ENCODE measurements at regions not wholly inside any gene's neighbourhood (a gene's known extent, or its start where the extent isn't known, plus 50 kb on each side); places are given as distances from the start of the nearest gene placed in this dataset.

DNA sequence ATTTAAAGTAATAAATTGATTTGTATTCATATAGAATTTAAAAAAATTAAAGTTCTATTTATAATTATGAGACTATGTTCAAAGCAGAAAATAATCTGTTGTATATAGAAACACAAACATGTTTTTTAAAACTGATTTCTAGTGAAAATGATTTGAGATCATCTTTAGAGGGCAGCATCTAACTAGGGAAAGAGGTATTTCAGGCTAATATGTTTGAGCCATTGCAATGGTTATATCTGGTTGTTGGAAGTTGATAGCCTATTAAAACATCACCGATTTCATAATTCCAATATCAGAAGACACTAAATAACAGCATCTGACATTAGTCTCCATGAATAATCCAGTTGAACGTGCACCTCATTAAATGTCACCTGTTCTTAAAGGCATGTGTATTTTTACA, 79.8 kb upstream of the SLITRK6 start:
- no peak overlapping the region for H3K23ac ChIP-seq (ENCODE audit: insufficient read length)
- no peaks in the 10 kb centered on the region for H4K20me1 ChIP-seq (replicated peaks in 1 of 2; ENCODE audit: control insufficient read depth in 1 of 2, insufficient read depth in 2 of 2, low read length in 2 of 2)
- H3K4me3 ChIP-seq (ENCODE audit: extremely low read depth in 1 of 4, insufficient read depth in 2 of 4, low read depth in 3 of 4, low read length in 4 of 4): no peak overlapping the region
- no peak overlapping the region for H3K14ac ChIP-seq (ENCODE audit: insufficient read length)
- H3K36me3 ChIP-seq (ENCODE audit: control insufficient read depth in 2 of 4, insufficient read depth in 4 of 4, low read length in 3 of 4): no peaks in the 10 kb centered on the region
- no peak overlapping the region for H2AFZ ChIP-seq (ENCODE audit: low read length)
- H3K4ac ChIP-seq (replicated peaks; ENCODE audit: insufficient read length, low read depth, low read length): no peak overlapping the region
- H3K56ac ChIP-seq (replicated peaks; ENCODE audit: insufficient read length, low read depth, low read length): no peak overlapping the region
- ChIA-PET POLR2A (ENCODE audit: partially characterized antibody) (no interaction called here), CTCF (ENCODE audit: partially characterized antibody) (interaction anchor here (1.0 kb wide), 1 partner anchor 18 kb away, joined by 3 read pairs; no protein-coding TSS in a partner anchor)
- no peak overlapping the region for H2BK20ac ChIP-seq (ENCODE audit: low read length)
- no peak overlapping the region for H4K5ac ChIP-seq (ENCODE audit: insufficient read length, low read depth, low read length)
- H4K8ac ChIP-seq (ENCODE audit: extremely low read depth, insufficient read depth, low read length): no peak overlapping the region
- no peak overlapping the region for H2BK12ac ChIP-seq (ENCODE audit: low read depth, low read length)
- no peak for TF ChIP-seq TEAD4 (IDR thresholded peaks at IDR 0.05; ENCODE audit: low read depth, low read length)
- TF ChIP-seq EGR1 (IDR thresholded peaks at IDR 0.05; ENCODE audit: borderline replicate concordance, low read depth, low read length): no peak
- no peak for TF ChIP-seq RNF2 (IDR thresholded peaks at IDR 0.05; ENCODE audit: borderline replicate concordance, low read depth, low read length, missing control alignments, poor library complexity, severe bottlenecking)
- TF ChIP-seq CBX5 (IDR thresholded peaks at IDR 0.05; ENCODE audit: low read depth, low read length): no peak
- TF ChIP-seq SP4 (IDR thresholded peaks at IDR 0.05; ENCODE audit: low read length): no peak
- TF ChIP-seq POLR2AphosphoS5 (IDR thresholded peaks at IDR 0.05; ENCODE audit: low read depth, low read length): no peak
- TF ChIP-seq RAD21 (IDR thresholded peaks at IDR 0.05 in 1 of 2, conservative IDR thresholded peaks at IDR 0.05 in 1 of 2; ENCODE audit: low read depth in 2 of 2, low read length in 2 of 2): peak; percentile 27 to 28; a peak in 3 of 4 replicates
- TF ChIP-seq BRCA1 (IDR thresholded peaks at IDR 0.05; ENCODE audit: low read depth, low read length): no peak
- TF ChIP-seq TBP (IDR thresholded peaks at IDR 0.05; ENCODE audit: low read depth, low read length): no peak
- no peak overlapping the region for H2BK120ac ChIP-seq (replicated peaks; ENCODE audit: low read depth, low read length)
- H3K23me2 ChIP-seq (ENCODE audit: low read depth, low read length): no peaks in the 10 kb centered on the region
- no peak overlapping the region for H2BK15ac ChIP-seq (ENCODE audit: low read length)
- no peak overlapping the region for H2BK5ac ChIP-seq (ENCODE audit: low read depth, low read length)
- no peaks in the 10 kb centered on the region for H3K79me2 ChIP-seq (ENCODE audit: control insufficient read depth in 1 of 2, insufficient read depth in 2 of 2, low read length in 2 of 2)
- H2AK5ac ChIP-seq (ENCODE audit: low read depth, low read length): no peak overlapping the region
- no peak overlapping the region for H3K18ac ChIP-seq (ENCODE audit: extremely low read depth, low read length)
- H3K27me3 ChIP-seq (replicated peaks in 1 of 4; ENCODE audit: control insufficient read depth in 3 of 4, extremely low read depth in 1 of 4, insufficient read depth in 3 of 4, low read length in 3 of 4): no peaks in the 10 kb centered on the region
- WGBS, 2 experiments (ENCODE audit: extremely low coverage in 1 of 2, insufficient coverage in 1 of 2, insufficient read length in 1 of 2, insufficient replicate concordance in 2 of 2, low coverage in 1 of 2, low lambda C conversion rate in 2 of 2, missing lambda C conversion rate in 1 of 2): 83% methylated on average over 2 of the region's 2 CpGs; no CpG with 5 or more reads in 1 of the 2 experiments
- H3K9ac ChIP-seq (replicated peaks in 1 of 4; ENCODE audit: extremely low read depth in 1 of 4, low read depth in 3 of 4, low read length in 3 of 4): no peak overlapping the region
- H3K9me3 ChIP-seq (ENCODE audit: insufficient read depth in 2 of 2, low read depth in 1 of 2, low read length in 1 of 2): no peaks in the 10 kb centered on the region
- FAIRE-seq (no peak), DNase-seq (ENCODE audit: low read depth in 1 of 2, low spot score in 2 of 2) (no peak)
- no peak overlapping the region for H3K4me2 ChIP-seq (ENCODE audit: insufficient read depth in 1 of 2, low read depth in 2 of 2, low read length in 2 of 2)
- no peaks in the 10 kb centered on the region for H3K79me1 ChIP-seq (ENCODE audit: low read depth, low read length)
- H3K27ac ChIP-seq (ENCODE audit: low read depth, low read length): no peak overlapping the region
- H4K91ac ChIP-seq (replicated peaks; ENCODE audit: insufficient read length, low read length): no peak overlapping the region
- no peaks in the 10 kb centered on the region for H3K4me1 ChIP-seq (replicated peaks in 1 of 4; ENCODE audit: control insufficient read depth in 3 of 4, insufficient read depth in 4 of 4, low read length in 3 of 4)
